Cardiac fibroblast (primary cell): ENCODE measurements at regions not wholly inside any gene's neighbourhood (a gene's known extent, or its start where the extent isn't known, plus 50 kb on each side); places are given as distances from the start of the nearest gene placed in this dataset.
A peak's percentile ranks its signal among the peaks of the same experiment; 100 is the strongest.
"Not testable (repeated sequence)": the region's sequence is repeated elsewhere in the genome, so short reads cannot be mapped to it uniquely, and the experiment has no call there.

ENCODE experiments used
- DNase-seq, 2 donors: peaks; one replicate each; pipeline versions ENCODE4 v3.0.0 to v3.0.0-alpha.2; 2010; ENCODE audit warnings: low read depth in 2 of 2
- H3K4me3 ChIP-seq, 2 donors: replicated peaks in 1 of 2; 1 replicate in 1 of 2; 2 replicates in 1 of 2; pipeline ENCODE4 v1.5.1; 2011; ENCODE audit warnings: low read depth in 2 of 2, low read length in 2 of 2, mild to moderate bottlenecking in 2 of 2, moderate library complexity in 1 of 2
- CTCF ChIP-seq: IDR thresholded peaks from one replicate; pipeline ENCODE4 v1.5.1; 2011; ENCODE audit warnings: low read depth, mild to moderate bottlenecking, low read length, inconsistent platforms

- TF ChIP-seq CTCF = no peak
- DNase-seq = no peak
- H3K4me3 ChIP-seq = no peak overlapping the region
Observed at GRCh38 chr17:34082404-34082803, 172.7 kb upstream of the CCL2 start.

DNA sequence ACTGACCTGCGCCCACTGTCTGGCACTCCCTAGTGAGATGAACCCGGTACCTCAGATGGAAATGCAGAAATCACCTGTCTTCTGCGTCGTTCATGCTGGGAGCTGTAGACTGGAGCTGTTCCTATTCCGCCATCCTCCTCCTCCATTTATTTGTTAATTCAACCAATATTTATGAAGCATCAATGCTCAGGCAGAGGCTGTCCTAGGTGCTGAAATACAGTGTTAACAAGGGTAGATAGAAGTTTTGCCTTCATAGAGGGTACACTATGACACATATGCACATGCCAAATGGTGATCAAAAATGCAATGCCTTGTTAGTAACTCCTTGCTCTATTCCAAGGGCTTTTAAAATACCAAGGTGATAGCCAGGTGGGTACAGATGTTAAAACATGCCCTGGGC, 166.0 kb upstream of the CCL2 start:
- not testable (repeated sequence) for H3K4me3 ChIP-seq, DNase-seq

DNA sequence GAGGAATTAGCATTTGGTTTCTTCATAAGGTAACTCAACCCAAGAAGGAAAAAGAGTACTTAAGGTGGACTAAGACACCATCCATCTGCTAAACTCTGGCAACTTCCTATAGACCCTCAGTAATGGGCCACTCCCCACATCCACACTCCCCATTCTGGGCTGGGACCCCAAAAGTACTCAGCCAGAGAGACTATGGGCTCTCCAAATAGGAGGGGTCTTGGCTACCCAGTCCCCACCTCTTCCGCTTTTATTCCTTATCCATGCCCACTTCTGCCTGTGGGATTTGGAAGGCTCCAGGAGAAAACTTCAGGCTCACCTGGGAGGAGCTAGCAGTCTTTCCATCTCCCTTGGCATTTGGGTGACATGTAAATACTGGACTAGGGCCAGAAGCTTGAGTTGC, 164.5 kb upstream of the CCL2 start:
- no peak for DNase-seq
- H3K4me3 ChIP-seq = no peak overlapping the region
- TF ChIP-seq CTCF = no peak

GRCh38 chr17:34091975-34092374, 163.1 kb upstream of the CCL2 start:
- DNase-seq = no peak
- no peak overlapping the region for H3K4me3 ChIP-seq
- no peak for TF ChIP-seq CTCF

DNA sequence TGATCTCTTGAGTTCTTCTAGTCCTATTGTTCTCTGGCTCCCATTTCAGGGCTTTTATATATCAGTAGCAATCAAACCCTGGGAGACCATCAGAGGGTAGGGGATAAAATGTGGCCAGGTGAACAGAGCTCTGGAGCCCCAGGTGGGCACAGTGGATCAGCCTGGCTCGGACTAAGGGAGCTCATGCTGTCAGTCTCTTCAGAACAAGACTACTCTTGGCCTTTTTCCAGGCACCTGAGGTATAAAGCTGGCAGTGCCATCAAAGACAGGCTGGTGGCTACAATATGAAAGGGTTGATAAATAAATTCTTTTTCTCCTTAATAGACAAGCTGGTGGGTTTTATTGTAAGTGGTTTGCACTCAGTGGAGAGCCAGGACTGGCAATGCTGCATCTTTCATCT, 160.0 kb upstream of the CCL2 start:
- DNase-seq = no peak
- TF ChIP-seq CTCF = no peak
- no peak overlapping the region for H3K4me3 ChIP-seq

DNA sequence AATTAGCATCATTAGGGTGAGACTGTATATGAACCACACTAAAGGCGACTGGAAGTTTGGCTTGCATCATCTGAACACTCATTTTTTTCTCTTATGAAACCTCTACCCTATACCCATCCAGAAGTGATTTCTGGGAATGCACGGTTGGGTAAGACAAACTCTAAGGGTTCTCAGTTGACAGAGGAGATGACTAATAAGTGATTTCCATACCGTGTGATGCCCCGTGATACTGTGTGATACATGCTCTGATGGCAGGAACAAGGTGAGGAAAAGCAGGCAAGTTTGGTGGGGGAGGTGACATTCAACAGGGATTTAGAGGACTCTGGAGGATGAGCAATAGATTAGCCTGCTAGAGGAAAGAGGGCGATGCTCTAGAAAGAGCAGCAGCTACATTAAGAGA, 156.4 kb upstream of the CCL2 start:
- no peak for TF ChIP-seq CTCF
- DNase-seq = peak in 1 of 2 donors; percentile 7
- H3K4me3 ChIP-seq = no peak overlapping the region

DNA sequence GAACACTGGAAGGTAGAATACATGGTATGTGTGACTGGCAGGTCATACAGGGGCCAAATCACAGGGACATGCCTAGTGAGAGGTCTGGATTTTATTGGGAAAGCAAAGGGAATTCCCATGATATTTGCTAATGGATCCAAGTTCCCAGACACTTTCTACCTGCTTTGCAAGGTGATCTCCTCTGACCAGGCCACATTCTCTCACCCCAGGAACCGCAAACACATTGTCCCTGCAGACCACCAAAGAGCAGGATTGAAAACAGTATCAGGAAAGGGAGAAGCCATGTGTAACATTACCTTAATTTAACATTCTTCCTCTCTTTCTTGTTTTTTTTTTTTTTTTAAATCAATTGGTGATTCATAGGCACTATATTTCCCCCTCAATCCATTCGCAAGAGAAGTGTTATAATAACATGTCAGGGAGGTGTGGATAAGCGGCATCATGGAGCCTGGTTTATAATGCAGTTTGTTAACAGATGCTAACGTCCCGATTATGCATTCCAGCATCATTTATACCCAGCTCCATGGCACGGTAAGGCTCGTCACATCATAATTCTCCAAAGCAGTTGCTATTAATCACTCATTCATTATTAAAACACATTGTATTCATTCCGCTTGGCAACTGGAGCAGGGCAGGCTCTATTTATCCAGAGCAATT, 155.1 kb upstream of the CCL2 start:
- no peak for DNase-seq
- TF ChIP-seq CTCF = no peak
- H3K4me3 ChIP-seq = no peak overlapping the region
